Adipocyte (in vitro differentiated cells): ENCODE measurements at regions not wholly inside any gene's neighbourhood (a gene's known extent, or its start where the extent isn't known, plus 50 kb on each side); places are given as distances from the start of the nearest gene placed in this dataset.

Source experiments
- DNase-seq: peaks from one replicate; pipeline ENCODE4 v3.0.0-alpha.2; 2015; ENCODE audit warnings: low read depth
- H3K27me3 ChIP-seq: replicated peaks from 2 replicates; pipeline ENCODE4 v1.7.0; 2013; ENCODE audit warnings: mild to moderate bottlenecking, low read length, moderate library complexity; ENCODE audit not compliant: control insufficient read depth, insufficient read depth
- H3K36me3 ChIP-seq: 2 replicates; pipeline ENCODE4 v1.7.0; 2013; ENCODE audit warnings: low read length, mild to moderate bottlenecking, moderate library complexity; ENCODE audit not compliant: control insufficient read depth, insufficient read depth, severe bottlenecking
- H3K4me1 ChIP-seq: 2 replicates; pipeline ENCODE4 v1.7.0; 2013; ENCODE audit warnings: mild to moderate bottlenecking, low read length, moderate library complexity; ENCODE audit not compliant: control insufficient read depth, insufficient read depth
- H3K4me3 ChIP-seq: 2 replicates; pipeline ENCODE4 v1.7.0; 2013; ENCODE audit warnings: mild to moderate bottlenecking, low read length, moderate library complexity
- H3K9ac ChIP-seq: 2 replicates; pipeline ENCODE4 v1.7.0; 2013; ENCODE audit warnings: mild to moderate bottlenecking, low read length, moderate library complexity
- H3K9me3 ChIP-seq: 2 replicates; pipeline ENCODE4 v1.7.0; 2013; ENCODE audit warnings: mild to moderate bottlenecking, low read length, moderate library complexity; ENCODE audit not compliant: control insufficient read depth

DNA sequence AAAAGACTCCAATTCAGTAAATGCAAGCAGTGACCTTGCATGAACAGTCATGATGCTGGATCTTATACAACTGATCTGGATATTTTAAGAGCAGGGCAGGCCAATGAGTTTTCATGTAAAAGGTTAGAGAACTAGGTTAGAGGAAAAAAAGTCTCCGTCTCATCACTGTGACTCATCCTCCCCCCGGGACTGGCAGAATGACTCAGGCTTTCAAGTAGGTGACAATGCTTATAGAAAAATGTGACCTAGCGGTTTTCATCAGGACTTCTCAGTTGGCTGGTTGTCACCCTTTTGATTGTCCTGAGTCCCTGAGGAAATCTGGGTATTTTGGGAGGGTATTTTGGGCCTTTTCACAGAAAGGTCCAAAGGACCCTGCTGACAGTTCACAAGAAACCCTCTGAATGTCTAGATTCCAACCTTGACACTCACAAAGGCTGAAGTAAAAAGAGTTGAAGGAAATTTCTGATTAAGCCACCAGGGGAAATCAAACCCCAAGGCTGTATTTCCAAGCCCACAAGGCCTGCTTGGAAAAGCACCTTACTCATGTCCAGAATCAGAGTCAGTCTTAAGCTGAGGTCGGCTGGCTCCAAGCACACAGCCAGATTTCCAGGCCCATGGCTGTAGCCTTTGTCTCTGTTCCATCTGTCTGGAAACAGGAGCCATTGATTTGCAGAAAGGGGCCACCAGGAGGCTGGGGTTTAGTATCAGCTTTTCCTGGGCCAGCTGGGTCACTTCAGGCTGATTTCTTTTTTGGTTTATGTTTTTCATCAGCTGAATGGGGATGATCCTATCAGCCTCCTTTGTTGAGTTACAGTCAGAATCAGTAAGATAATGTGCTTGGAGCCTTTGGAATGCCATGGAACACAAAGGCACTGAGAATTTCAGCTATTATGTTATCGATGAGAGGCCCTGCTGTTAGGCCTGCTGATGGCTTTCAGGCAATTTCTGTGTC is 226.4 kb upstream of the HABP2 start:
- H3K36me3 ChIP-seq = no peaks in the 10 kb centered on the region
- H3K27me3 ChIP-seq = no peaks in the 10 kb centered on the region
- peak overlapping the region; percentile 78 for H3K9ac ChIP-seq
- H3K9me3 ChIP-seq = no peaks in the 10 kb centered on the region
- peak overlapping the region; percentile 27 for H3K4me3 ChIP-seq
- peaks cover 46% of the 10 kb centered on the region for H3K4me1 ChIP-seq
- peak; percentile 80 for DNase-seq

DNA sequence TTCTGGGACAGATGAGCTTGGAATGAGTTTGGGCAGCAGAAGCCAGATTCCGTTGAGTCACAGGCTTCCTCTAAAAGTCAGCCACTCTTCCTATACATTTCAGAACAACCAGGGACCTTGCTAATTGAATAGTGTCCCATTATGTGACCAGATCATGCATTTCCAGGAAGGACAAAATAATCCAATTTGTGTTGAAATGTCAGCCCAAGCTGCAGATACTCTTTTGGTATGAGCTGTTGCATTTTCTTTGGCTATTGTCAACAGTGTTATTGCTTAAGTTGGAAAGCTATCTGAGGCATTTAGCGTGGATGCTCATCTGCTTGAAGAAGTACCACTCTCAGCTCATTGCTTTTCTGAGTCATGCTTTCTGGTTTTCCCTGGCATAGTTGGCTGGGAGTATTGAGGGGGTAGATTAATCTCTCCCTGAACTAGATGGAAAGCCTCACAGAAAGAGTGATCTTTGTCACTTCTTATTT is 223.7 kb upstream of the HABP2 start:
- H3K4me3 ChIP-seq = no peak overlapping the region
- H3K9me3 ChIP-seq = peaks cover 9% of the 10 kb centered on the region
- peak overlapping the region; percentile 50 for H3K9ac ChIP-seq
- H3K4me1 ChIP-seq = peaks cover 46% of the 10 kb centered on the region
- peak; percentile 89 for DNase-seq
- no peaks in the 10 kb centered on the region for H3K36me3 ChIP-seq
- no peaks in the 10 kb centered on the region for H3K27me3 ChIP-seq

DNA sequence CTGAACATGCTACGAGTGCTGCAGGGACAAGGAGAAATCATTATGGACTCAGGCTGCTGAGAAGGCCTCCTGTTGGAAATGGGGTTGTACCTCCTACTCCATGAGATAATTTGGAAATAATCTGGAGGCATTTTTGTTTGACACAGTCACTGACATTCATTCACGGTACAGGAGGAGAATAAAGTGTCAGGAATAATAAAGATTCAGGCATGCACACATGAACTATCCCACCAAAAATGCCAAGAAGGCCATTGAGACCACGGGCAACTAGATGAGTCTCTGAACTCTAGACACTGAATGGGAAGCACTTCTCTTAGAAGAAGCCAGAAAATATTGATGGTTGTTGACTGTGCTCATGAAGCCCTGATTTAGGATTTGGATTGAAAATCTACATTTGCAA is 220.9 kb upstream of the HABP2 start:
- Histone ChIP-seq H3K4me3 (no peak overlapping the region), H3K4me1 (peaks cover 37% of the 10 kb centered on the region), H3K9ac (no peak overlapping the region)

DNA sequence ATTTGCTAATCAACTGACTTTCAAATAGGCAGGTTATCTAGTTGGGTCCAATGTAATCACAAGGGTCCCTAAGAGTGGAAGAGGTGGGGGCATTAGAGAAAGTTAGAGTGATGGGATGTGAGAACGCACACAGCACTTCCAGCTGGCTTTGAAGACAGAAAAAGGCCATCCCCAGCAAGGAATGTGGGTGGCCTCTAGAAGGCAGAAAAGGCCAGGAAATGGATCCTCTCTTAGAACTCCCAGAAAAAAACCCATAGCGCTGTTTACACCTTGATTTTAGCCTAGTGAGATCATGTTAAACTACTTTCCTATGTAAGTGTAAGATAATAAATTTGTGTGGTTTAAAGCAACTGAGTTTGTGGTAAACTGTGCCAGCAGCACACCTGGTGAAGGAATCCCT is 219.5 kb upstream of the HABP2 start:
- Histone ChIP-seq H3K27me3 (peaks cover 5% of the 10 kb centered on the region), H3K4me3 (no peak overlapping the region), H3K9me3 (peaks cover 23% of the 10 kb centered on the region), H3K4me1 (peaks cover 29% of the 10 kb centered on the region), H3K9ac (no peak overlapping the region), H3K36me3 (no peaks in the 10 kb centered on the region)
- no peak for DNase-seq

More for the DNA sequence above, 220.9 kb upstream of the HABP2 start:
- DNase-seq = no peak
- Histone ChIP-seq H3K9me3 (peaks cover 23% of the 10 kb centered on the region), H3K36me3 (no peaks in the 10 kb centered on the region), H3K27me3 (no peaks in the 10 kb centered on the region)

DNA sequence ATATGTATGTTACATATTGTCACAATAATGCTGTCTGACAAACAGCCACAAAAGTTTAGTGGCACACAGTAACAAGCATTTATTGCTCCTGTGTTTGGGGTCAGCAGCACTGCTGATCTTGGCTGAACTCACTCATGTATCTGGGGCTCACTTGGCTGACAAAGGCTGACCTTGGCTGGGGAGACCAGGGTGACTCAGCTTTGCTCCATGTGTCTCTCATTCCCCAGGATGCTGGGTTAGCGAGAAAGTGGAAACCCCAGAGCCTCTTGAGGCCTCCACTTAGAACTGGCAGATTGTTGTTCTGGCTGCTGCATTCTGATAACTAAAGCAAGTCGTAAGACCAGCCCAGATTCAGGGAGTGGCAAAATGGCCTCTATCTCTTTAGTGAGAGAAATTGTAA is 217.3 kb upstream of the HABP2 start:
- Histone ChIP-seq H3K4me1 (peaks cover 26% of the 10 kb centered on the region), H3K9me3 (peaks cover 23% of the 10 kb centered on the region), H3K9ac (no peak overlapping the region), H3K4me3 (no peak overlapping the region), H3K36me3 (no peaks in the 10 kb centered on the region), H3K27me3 (peaks cover 13% of the 10 kb centered on the region)
- DNase-seq = peak; percentile 59

DNA sequence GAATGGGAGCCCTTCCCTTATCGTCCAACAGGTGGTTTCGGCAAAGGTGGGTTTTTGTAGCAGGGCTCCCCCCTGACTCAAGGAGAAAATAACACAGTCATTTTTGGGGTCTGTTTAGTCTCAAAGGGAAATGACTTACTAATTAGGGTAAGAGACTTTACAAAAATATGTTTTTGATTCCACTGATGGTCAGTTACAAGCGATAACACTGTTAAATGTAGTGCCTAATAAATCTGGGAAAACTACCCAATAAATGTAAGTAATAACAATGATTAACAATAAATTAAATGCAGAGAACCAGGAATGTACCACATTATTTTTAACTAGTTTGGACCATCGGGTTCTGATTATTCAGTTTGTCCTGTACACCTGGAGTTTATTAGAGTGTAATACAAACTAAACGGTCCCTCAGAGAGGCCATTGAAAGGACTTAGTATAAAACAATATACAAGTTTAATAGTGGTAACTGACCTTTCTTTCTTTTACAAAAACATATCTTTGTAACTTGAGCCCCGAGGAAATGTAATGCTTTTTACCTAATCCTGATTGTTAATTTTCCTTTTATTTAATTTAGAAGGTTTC is 216.2 kb upstream of the HABP2 start:
- Histone ChIP-seq H3K9me3 (peaks cover 23% of the 10 kb centered on the region), H3K9ac (no peak overlapping the region), H3K4me1 (peaks cover 31% of the 10 kb centered on the region), H3K36me3 (no peaks in the 10 kb centered on the region), H3K4me3 (no peak overlapping the region), H3K27me3 (peaks cover 18% of the 10 kb centered on the region)
- DNase-seq = no peak

DNA sequence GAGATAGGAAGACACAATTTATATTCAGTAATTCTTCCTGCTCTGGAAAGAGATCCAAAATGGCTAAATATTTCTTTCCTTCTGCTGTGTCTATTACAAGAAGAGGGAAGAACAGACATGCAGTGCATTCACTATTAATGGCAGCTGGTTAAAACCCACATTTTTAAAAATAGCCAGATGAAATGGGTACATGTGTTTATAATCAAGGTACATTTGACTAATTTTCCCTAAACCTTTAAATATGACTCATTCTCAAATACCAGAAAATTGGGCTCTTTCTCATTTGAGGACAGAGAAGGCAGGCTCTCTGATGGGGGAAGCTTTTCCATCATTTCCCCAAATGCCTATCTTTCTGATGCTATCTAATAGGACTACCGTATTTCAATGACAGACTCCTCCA is 215.7 kb upstream of the HABP2 start:
- peaks cover 31% of the 10 kb centered on the region for H3K4me1 ChIP-seq
- no peaks in the 10 kb centered on the region for H3K36me3 ChIP-seq
- H3K9me3 ChIP-seq = peaks cover 23% of the 10 kb centered on the region
- H3K4me3 ChIP-seq = no peak overlapping the region
- DNase-seq = peak; percentile 49
- H3K27me3 ChIP-seq = peaks cover 23% of the 10 kb centered on the region
- no peak overlapping the region for H3K9ac ChIP-seq

DNA sequence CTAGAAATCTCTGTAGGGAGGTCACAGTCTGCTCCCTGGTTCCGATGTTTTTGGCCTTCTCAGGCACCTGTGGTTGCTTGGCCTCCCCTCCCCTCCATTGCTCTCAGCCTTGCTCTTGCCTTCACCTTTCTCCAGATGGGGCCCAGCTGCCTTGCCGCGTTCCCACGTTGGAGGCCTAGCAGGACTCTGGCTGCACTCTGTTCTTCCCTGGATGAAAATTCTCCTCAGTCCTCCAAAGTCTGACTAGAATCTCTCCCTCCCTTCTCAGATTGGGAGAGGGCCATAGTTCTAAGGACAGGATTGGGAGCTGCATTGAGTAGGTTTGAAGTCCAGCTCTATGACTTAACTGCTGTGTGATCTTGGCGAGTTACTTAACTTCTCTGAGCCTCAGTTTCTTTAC is 213.7 kb upstream of the HABP2 start:
- Histone ChIP-seq H3K4me3 (no peak overlapping the region), H3K9me3 (peaks cover 14% of the 10 kb centered on the region), H3K36me3 (no peaks in the 10 kb centered on the region), H3K9ac (no peak overlapping the region), H3K27me3 (peaks cover 35% of the 10 kb centered on the region), H3K4me1 (peaks cover 31% of the 10 kb centered on the region)
- DNase-seq = no peak

DNA sequence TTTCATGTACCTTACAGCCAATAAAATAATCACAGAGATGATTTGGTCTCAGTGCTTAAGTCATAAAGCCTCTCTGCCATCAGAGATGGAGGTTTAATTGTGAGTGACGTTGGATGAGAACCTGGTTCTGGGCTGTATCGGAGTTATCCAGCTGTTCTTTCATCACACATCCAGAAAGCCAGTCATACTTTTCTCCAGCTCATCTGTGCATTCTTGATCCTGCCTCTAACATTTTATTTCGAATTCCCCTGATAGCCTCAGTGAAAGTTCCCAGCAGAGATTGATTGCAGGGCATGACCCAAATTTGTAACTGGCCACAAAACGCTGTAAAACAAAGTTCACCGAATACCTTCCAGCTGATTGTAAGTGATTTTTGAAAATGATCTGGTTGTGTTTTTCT is 212.6 kb upstream of the HABP2 start:
- H3K27me3 ChIP-seq = peaks cover 35% of the 10 kb centered on the region

DNA sequence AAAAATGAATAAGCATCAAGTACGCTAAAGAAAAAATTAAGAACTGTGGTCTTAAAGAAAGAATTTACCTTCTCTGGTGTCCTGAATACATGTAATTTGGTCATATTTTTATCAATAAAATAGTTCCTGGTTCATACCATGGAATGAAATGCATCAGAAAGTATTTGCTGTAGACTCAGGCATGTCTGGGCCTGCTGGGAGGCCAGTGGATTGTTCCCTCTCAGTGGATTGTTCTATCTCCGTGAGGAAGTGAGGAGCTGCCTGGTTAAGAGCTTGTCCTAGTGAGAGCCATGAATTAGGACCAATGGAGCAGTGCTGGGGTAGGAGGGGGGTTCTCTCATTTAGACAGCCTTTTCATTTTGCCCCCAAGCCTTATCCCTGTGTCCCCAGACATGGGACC is 211.7 kb upstream of the HABP2 start:
- H3K9me3 ChIP-seq = peaks cover under 1% of the 10 kb centered on the region
- no peak overlapping the region for H3K4me3 ChIP-seq
- peaks cover 35% of the 10 kb centered on the region for H3K27me3 ChIP-seq
- H3K36me3 ChIP-seq = no peaks in the 10 kb centered on the region
- peaks cover 26% of the 10 kb centered on the region for H3K4me1 ChIP-seq
- no peak for DNase-seq
- no peak overlapping the region for H3K9ac ChIP-seq

More for the DNA sequence above, 212.6 kb upstream of the HABP2 start:
- H3K4me3 ChIP-seq = no peak overlapping the region
- no peak for DNase-seq
- H3K9me3 ChIP-seq = peaks cover 6% of the 10 kb centered on the region
- peaks cover 31% of the 10 kb centered on the region for H3K4me1 ChIP-seq
- H3K36me3 ChIP-seq = no peaks in the 10 kb centered on the region
- H3K9ac ChIP-seq = no peak overlapping the region

DNA sequence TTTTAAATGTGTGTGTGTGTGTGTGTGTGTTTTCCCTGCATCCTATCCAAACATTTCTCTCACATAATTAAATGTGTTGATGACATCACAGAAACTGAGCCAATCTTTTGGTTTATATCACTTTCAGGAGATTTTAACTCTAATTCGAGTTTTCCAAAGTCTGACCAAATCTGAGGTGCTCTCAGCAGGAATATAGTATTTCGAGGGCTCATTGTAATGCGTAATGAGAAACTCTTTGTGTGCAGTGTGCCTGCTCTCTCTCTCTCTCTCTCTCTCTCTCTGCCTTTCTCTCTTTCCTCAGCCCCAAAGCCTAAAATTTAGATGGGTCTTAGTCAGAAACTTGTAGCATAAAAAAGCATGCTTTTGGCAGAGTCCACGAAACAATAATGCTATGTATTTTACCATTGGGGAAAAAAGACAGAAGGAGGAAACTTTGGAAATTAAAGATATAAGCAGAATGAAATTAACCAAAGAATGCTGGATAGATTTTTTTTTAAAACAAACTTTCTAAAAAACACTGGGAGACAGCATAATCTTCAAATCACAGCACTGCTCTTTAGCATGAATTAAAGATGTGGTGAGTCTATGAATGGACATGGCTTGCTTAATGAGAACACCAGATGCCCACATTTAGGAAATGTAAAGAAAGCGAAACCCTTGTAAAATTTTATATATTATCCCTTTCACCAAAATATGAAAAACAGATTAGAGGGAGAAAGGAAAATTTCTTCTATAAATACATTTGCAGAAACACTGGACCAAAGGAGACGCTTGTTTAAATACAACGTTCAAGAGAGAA is 206.8 kb upstream of the HABP2 start:
- Histone ChIP-seq H3K36me3 (no peaks in the 10 kb centered on the region), H3K9me3 (no peaks in the 10 kb centered on the region), H3K27me3 (peaks cover 32% of the 10 kb centered on the region), H3K9ac (no peak overlapping the region), H3K4me3 (no peak overlapping the region), H3K4me1 (peaks cover 15% of the 10 kb centered on the region)
- DNase-seq = no peak
